NCI-H524 treated with DMSO at 0.1 percent for 48 hours (cell line): ENCODE measurements at regions not wholly inside any gene's neighbourhood (a gene's known extent, or its start where the extent isn't known, plus 50 kb on each side); places are given as distances from the start of the nearest gene placed in this dataset.
"Not testable (repeated sequence)": the region's sequence is repeated elsewhere in the genome, so short reads cannot be mapped to it uniquely, and the experiment has no call there.

ENCODE experiments used
- DNase-seq: peaks from one replicate; lab custom pipeline; 2025; lab: John Stamatoyannopoulos, UW

DNA sequence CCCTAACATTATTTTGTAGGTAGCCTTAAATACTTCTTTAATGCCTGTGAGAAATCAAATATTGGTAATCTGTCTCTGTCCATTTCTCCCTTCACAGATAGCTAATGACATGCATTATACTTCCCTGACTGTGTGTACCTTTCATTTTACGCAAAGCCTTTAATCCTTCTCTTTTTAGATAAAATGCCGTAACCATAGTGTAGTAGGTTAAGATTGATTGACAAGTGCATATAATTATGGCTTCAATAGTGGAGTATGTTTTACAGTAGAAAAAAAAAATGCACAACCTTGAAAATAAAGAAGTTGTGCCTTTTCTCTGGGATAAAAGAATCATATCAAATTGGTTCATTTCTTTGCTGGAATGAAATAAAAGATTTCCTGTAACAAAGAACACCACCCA lies 559.6 kb upstream of the GRAMD2B start:
- DNase-seq = no peak

- DNase-seq = no peak
These were observed 557.9 kb upstream of the GRAMD2B start for GRCh38 chr5:125865166-125865815.

DNA sequence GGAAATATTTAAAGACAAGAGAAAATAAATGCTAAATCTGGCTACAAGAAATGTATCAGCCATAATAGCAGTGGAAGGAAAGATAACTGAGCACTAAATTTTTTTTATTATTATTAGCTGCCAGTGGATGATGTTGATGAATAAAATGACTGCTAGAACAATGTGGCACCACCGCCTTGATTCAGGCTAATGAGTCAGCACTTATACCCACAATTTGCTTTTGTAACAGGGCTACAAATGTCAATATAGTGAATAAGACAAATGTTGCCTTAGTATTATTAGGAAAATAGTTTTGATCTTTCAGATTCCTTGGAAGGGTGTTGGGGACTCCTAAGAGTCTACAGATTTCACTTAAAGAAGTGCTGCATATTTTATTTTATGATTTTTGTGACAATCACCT lies 555.2 kb upstream of the GRAMD2B start:
- DNase-seq = no peak

DNA sequence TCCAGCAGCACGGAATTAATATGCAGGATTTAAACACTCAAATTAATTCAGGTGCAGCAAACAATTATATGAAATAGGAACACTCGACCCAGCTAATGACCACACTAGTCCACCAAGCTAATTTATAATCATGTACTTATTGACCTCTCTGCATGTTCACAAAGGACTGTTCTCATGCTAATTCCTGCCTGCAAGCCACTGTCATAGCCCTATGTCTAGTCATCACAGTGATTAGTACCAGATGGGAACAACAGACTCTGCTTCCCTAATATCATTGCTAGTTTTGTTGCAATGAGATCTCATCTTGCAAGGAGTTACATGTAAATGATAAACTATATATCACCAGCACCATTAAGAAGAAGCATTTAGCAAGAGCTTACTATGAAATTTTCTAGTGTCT lies 553.0 kb upstream of the GRAMD2B start:
- peak; percentile 95 for DNase-seq

GRCh38 chr5:125874057-125874456 lies 549.2 kb upstream of the GRAMD2B start:
- no peak for DNase-seq

- no peak for DNase-seq
These were observed 548.5 kb upstream of the GRAMD2B start for GRCh38 chr5:125874717-125875116.

- DNase-seq = no peak
These were observed 546.0 kb upstream of the GRAMD2B start for GRCh38 chr5:125877248-125877647.

DNA sequence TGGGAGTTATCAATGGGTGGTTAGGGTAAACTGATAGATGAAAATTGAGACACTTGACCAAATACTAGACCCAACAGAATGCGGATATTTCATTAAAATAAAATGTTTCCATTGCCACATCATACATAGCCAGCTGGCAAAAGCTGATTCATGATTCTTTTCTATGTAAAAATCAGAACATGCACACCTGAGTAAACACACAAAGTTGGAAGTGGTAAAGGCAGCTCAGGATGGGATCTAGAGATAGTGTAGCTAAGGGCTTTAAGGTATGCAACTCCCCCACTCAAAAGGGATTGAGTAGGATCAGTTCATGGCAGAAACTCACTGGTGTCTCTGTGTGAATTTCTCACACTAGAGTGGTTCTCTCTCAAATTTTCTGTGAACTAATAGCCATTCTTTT lies 541.1 kb upstream of the GRAMD2B start:
- no peak for DNase-seq

DNA sequence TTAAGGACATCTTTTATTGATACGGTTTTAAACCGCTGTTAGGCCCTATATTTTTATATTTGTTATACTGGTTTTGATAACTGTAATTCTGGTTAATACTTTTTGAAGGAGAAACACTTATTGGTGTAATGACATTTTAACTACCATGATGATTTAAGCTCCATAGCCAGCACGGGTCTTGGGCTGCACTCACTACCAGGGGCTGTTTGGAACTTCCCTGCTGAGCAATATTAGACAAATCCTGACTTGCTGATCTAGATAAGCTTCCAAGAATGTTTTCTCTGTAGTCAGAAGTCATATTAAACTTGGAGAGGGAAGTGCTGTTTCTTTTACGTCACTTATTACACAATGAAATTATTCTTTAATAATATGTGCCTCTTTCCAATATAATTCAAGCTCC lies 540.0 kb upstream of the GRAMD2B start:
- no peak for DNase-seq

GRCh38 chr5:125888358-125888757 lies 534.9 kb upstream of the GRAMD2B start:
- no peak for DNase-seq

GRCh38 chr5:125890511-125890931 lies 532.7 kb upstream of the GRAMD2B start:
- no peak for DNase-seq

GRCh38 chr5:125891061-125891725 lies 532.0 kb upstream of the GRAMD2B start:
- no peak for DNase-seq

DNA sequence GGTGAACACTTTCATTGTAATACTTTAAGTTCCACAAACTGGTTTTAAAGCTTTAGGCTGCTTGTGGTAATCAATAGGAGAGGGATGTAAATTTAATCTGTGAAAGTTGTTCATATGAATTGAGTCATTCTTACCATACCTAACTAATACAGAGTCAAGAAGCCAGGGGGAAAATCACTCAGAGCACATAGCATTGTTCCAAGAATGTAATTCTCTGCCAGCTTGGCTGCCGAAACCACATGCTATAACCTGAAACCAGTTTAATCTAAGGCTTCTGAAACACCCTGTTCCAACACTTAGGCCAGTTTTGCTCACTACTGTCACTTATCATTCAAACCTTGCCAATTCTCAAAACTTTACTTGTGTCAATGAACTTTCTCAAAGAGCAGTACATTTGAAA lies 528.8 kb upstream of the GRAMD2B start:
- no peak for DNase-seq

GRCh38 chr5:125896368-125896767 lies 526.8 kb upstream of the GRAMD2B start:
- DNase-seq = no peak

DNA sequence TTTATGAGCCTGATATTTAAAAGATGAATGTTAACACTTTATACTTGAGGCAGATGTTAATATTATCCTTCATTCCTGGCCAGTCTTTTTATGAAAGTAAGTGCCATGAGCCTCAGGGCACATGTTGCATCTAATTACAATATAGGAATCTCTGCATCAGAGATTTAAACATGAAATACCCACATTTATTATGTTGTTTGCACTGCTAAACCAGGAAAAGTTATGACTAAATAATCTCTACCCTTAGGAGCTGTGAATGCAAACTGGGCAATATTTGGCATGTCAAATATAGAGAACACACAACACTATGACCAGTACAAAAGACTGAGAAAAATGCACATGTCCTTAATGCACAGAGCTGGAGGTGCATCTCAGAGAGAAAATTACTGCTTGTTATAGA lies 526.1 kb upstream of the GRAMD2B start:
- DNase-seq = no peak

- DNase-seq = no peak
These were observed 524.3 kb upstream of the GRAMD2B start for GRCh38 chr5:125898851-125899405.

DNA sequence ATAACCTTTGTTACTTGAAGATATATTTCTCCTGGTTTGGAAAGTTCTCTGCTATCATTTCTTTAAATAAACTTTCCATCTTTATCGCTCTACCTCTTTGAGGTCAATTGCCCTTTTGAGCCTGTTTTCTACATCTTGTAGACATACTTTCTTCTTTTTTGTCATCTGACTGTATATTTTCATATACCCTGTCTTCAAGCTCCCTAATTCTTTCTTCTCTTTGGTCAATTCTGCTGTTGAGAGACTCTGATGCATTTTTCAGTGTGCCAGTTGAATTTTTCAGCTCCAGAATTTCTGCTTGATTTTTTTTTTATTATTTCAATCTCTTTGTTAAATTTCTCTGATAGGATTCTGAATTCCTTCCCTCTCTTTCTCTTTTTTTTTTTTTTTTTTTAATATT lies 511.2 kb upstream of the GRAMD2B start:
- DNase-seq = no peak

GRCh38 chr5:125913200-125913599 lies 510.0 kb upstream of the GRAMD2B start:
- no peak for DNase-seq

DNA sequence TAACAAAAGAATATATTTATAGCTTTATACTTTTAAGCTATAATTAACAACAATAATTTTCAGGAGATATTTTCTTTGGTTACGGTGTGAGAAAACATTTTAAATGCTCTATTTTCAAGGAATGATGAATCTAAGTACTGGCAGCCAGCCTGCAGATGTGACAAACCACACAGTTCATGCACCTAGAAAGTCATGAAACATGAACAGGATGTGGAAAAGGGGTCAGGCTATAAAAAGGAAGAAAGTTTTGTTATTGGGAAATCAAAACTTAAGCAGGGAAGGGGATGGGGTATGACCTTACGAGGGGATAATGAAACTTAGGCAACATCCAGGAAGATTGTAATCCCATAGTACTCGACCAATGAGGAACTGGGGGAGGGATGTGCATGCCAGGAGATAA lies 508.7 kb upstream of the GRAMD2B start:
- DNase-seq = no peak

- not testable (repeated sequence) for DNase-seq
These were observed 499.3 kb upstream of the GRAMD2B start for GRCh38 chr5:125923958-125924357.

DNA sequence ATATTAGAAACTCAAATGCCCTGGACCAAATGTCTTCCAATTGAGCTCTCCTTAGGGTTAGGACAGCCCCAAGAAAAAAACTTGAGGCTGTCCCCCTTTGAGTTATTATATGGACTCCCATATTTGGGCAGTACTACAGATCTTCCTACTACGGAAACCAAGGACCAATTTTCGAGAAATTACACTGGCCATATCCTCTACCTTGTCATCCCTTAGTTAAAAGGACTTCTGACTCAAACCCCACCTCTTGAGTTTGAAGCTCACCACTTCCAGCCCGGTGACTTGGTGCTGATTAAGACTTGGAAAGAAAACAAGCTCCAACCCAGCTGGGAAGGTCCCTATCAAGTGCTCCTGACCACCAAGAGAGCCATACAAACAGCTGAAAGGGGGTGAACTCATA lies 497.0 kb upstream of the GRAMD2B start:
- no peak for DNase-seq

- DNase-seq = no peak
These were observed 494.5 kb upstream of the GRAMD2B start for GRCh38 chr5:125928663-125929062.

DNA sequence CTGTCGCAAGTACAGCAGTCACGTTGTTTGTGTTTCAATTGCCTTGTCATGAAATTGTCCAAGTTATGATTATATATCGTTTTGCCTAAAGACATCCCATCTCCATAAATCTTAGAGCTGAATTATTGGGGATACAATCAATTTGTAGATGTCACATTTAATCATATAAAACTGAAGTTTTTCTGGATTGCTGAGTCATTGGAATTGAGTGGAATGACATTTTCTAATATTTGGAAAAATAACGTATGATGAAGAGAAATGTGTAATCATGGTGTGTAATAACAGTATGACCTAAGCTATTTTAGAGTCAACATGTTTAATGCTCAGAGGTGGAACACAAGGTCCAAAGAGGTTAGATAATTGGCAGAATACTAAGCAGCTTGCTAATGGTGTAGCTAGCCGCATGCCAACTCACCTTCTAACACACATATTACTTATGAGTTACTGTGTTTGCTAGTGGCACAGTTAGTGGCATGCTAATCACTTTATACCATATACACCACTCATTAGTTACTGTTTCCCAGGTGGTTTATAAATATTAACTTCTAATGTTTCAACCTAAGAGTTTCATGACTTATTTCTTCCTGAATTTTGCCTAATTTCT lies 473.1 kb upstream of the GRAMD2B start:
- no peak for DNase-seq
